PC-3 (cell line): ENCODE measurements at regions not wholly inside any gene's neighbourhood (a gene's known extent, or its start where the extent isn't known, plus 50 kb on each side); places are given as distances from the start of the nearest gene placed in this dataset.
A peak's percentile ranks its signal among the peaks of the same experiment; 100 is the strongest.

Experiments
- ATAC-seq: fragments of 200-7000 bp; cut with Tn5 transposase; 2 replicates; pipeline ENCODE4 v1.9.1; 2020; ENCODE audit warnings: mild to moderate bottlenecking, moderate library complexity
- BruUV-seq: library from RNA; stranded (reverse); fragments of 400-500 nt; replicated peaks from 2 replicates; lab custom pipeline; 2021; lab: Mats Ljungman, UMichigan
- CTCF ChIA-PET: fragments of 300-600 bp; sonication (Branson Sonifier 250); formaldehyde crosslinking; loops from one replicate; lab custom pipeline; 2022; ENCODE audit warnings: antibody characterized with exemption; lab: Charles Lee
- POLR2A ChIA-PET: fragments of 300-600 bp; sonication (Branson Sonifier 250); formaldehyde crosslinking; loops from one replicate; lab custom pipeline; 2022; ENCODE audit warnings: antibody characterized with exemption; ENCODE audit not compliant: unreplicated experiment; lab: Charles Lee
- DNase-seq: peaks from one replicate; pipeline ENCODE4 v3.0.0-alpha.2; 2015
- H2AFZ ChIP-seq: fragments of 300-600 bp; sonication (generic); 2 replicates; pipeline ENCODE4 v1.6.0; 2016; ENCODE audit warnings: antibody characterized with exemption, low read length
- H3F3A ChIP-seq: fragments of 300-600 bp; sonication (generic); one replicate; pipeline ENCODE4 v1.6.0; 2017; ENCODE audit warnings: antibody characterized with exemption, low read length, control low read depth, mild to moderate bottlenecking; ENCODE audit not compliant: unreplicated experiment
- H3K27ac ChIP-seq: fragments of 300-600 bp; sonication (generic); 2 replicates; pipeline ENCODE4 v1.5.1; 2016; ENCODE audit warnings: mild to moderate bottlenecking, low read length
- H3K27me3 ChIP-seq: fragments of 300-600 bp; sonication (generic); 2 replicates; pipeline ENCODE4 v1.6.1; 2016; ENCODE audit warnings: low read length, mixed read lengths
- H3K36me3 ChIP-seq: fragments of 300-600 bp; sonication (generic); 2 replicates; pipeline ENCODE4 v1.6.1; 2016; ENCODE audit warnings: low read depth, mixed run types, low read length, mixed read lengths
- H3K4me1 ChIP-seq: fragments of 300-600 bp; sonication (generic); 2 replicates; pipeline ENCODE4 v1.5.1; 2016; ENCODE audit warnings: low read length; ENCODE audit not compliant: insufficient read depth
- H3K4me2 ChIP-seq: fragments of 300-600 bp; sonication (generic); 2 replicates; pipeline ENCODE4 v1.6.0; 2016; ENCODE audit warnings: low read length
- H3K4me3 ChIP-seq: fragments of 300-600 bp; sonication (generic); 2 replicates; pipeline ENCODE4 v1.5.1; 2016; ENCODE audit warnings: mild to moderate bottlenecking, low read length, mixed read lengths
- H3K79me2 ChIP-seq: fragments of 300-600 bp; sonication (generic); 2 replicates; pipeline ENCODE4 v1.6.1; 2017; ENCODE audit warnings: low read length, mixed read lengths
- H3K9ac ChIP-seq: fragments of 300-600 bp; sonication (generic); 2 replicates; pipeline ENCODE4 v1.6.0; 2016; ENCODE audit warnings: mild to moderate bottlenecking, low read length
- H3K9me2 ChIP-seq: fragments of 300-600 bp; sonication (generic); replicated peaks from 2 replicates; pipeline ENCODE4 v1.6.1; 2016; ENCODE audit warnings: mixed run types, low read length, mixed read lengths
- H3K9me3 ChIP-seq: fragments of 300-600 bp; sonication (generic); 2 replicates; pipeline ENCODE4 v1.6.1; 2016; ENCODE audit warnings: low read length, mixed read lengths
- H4K20me1 ChIP-seq: fragments of 300-600 bp; sonication (generic); 2 replicates; pipeline ENCODE4 v1.6.1; 2016; ENCODE audit warnings: low read length, mixed read lengths
- CTCF ChIP-seq: fragments of 300-600 bp; sonication (generic); conservative IDR thresholded peaks from 2 replicates; pipeline ENCODE4 v1.5.1; 2017; ENCODE audit warnings: antibody characterized with exemption, low read depth, mild to moderate bottlenecking, low read length
- EZH2 ChIP-seq: fragments of 300-600 bp; sonication (generic); IDR thresholded peaks from one replicate; pipeline ENCODE4 v1.6.1; 2017; ENCODE audit warnings: antibody characterized with exemption, mild to moderate bottlenecking, low read length; ENCODE audit not compliant: unreplicated experiment
- EZH2phosphoT487 ChIP-seq: fragments of 300-600 bp; sonication (generic); IDR thresholded peaks from 2 replicates; pipeline ENCODE4 v1.6.1; 2018; ENCODE audit warnings: mild to moderate bottlenecking, antibody characterized with exemption, low read length, borderline replicate concordance
- intact Hi-C: fragments of 100-400 bp; cut with micrococcal nuclease; formaldehyde crosslinking; loops from 2 replicates; pipeline ENCODE4 v1.9.0; 2023

- H3K27ac ChIP-seq: no peak overlapping the region
- no peak overlapping the region for H3K9ac ChIP-seq
- no peaks in the 10 kb centered on the region for H4K20me1 ChIP-seq
- DNase-seq: peak; percentile 32
- no peaks in the 10 kb centered on the region for H3K4me1 ChIP-seq
- no peaks in the 10 kb centered on the region for H3K9me2 ChIP-seq
- CTCF ChIA-PET: no interaction called here
- H3K79me2 ChIP-seq: no peaks in the 10 kb centered on the region
- intact Hi-C loops: no loop called here
- POLR2A ChIA-PET: no interaction called here
- H3F3A ChIP-seq: no peaks in the 10 kb centered on the region
- H3K27me3 ChIP-seq: no peaks in the 10 kb centered on the region
- no peak for TF ChIP-seq EZH2
- no peak for TF ChIP-seq EZH2phosphoT487
- no peak for TF ChIP-seq CTCF
- H3K4me3 ChIP-seq: no peak overlapping the region
- no peak overlapping the region for H2AFZ ChIP-seq
- H3K36me3 ChIP-seq: no peaks in the 10 kb centered on the region
- BruUV-seq: no TSS peak
- H3K4me2 ChIP-seq: no peak overlapping the region
- H3K9me3 ChIP-seq: no peaks in the 10 kb centered on the region
- no peak for ATAC-seq
Measured at GRCh38 chrX:122475306-122475705, 708.8 kb upstream of the GRIA3 start.

GRCh38 chrX:122500556-122500955 is 683.5 kb upstream of the GRIA3 start:
- DNase-seq (no peak), ATAC-seq (no peak)
- H3K9me2 ChIP-seq: no peaks in the 10 kb centered on the region
- no peaks in the 10 kb centered on the region for H3F3A ChIP-seq
- H3K4me3 ChIP-seq: no peak overlapping the region
- BruUV-seq: no TSS peak
- CTCF ChIA-PET: no interaction called here
- H3K79me2 ChIP-seq: no peaks in the 10 kb centered on the region
- no peaks in the 10 kb centered on the region for H3K4me1 ChIP-seq
- no peak overlapping the region for H3K9ac ChIP-seq
- H4K20me1 ChIP-seq: no peaks in the 10 kb centered on the region
- POLR2A ChIA-PET: no interaction called here
- H3K27ac ChIP-seq: no peak overlapping the region
- TF ChIP-seq EZH2 (no peak), CTCF (no peak), EZH2phosphoT487 (no peak)
- H2AFZ ChIP-seq: no peak overlapping the region
- H3K9me3 ChIP-seq: no peaks in the 10 kb centered on the region
- no peaks in the 10 kb centered on the region for H3K36me3 ChIP-seq
- no peaks in the 10 kb centered on the region for H3K27me3 ChIP-seq
- no peak overlapping the region for H3K4me2 ChIP-seq
- intact Hi-C loops: no loop called here

DNA sequence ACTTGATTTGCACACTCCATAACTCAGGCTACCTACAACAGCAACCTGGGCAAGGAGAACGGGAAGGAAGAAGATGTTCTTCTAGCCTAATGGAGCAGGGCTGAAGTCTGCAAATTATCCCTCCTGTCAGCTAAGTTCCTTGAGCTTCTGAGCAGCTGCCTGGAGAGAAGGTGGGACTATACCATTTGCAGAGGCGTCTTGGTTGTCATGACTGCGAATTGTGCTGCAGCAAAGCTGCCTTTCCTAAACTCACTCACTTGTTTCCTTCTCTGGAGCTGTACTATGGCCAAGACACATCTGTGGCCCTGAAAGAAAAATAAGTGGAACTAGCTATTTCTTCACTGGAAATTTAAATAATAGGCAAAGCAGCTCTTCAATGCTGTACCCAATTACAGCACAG is 682.4 kb upstream of the GRIA3 start:
- CTCF ChIA-PET: no interaction called here

More for the DNA sequence above, 682.4 kb upstream of the GRIA3 start:
- BruUV-seq: no TSS peak
- Histone ChIP-seq H3K36me3 (no peaks in the 10 kb centered on the region), H3K27me3 (no peaks in the 10 kb centered on the region), H3K9me3 (no peaks in the 10 kb centered on the region), H3K4me1 (no peaks in the 10 kb centered on the region), H3K79me2 (no peaks in the 10 kb centered on the region), H2AFZ (no peak overlapping the region), H3K9me2 (no peaks in the 10 kb centered on the region), H4K20me1 (no peaks in the 10 kb centered on the region), H3K4me2 (no peak overlapping the region), H3K27ac (no peak overlapping the region), H3F3A (no peaks in the 10 kb centered on the region), H3K9ac (no peak overlapping the region), H3K4me3 (no peak overlapping the region)
- intact Hi-C loops: no loop called here
- DNase-seq: no peak
- no peak for ATAC-seq
- POLR2A ChIA-PET: no interaction called here
- TF ChIP-seq EZH2phosphoT487: no peak
- no peak for TF ChIP-seq CTCF
- no peak for TF ChIP-seq EZH2
